Neural cell (in vitro differentiated cells): ENCODE measurements at regions not wholly inside any gene's neighbourhood (a gene's known extent, or its start where the extent isn't known, plus 50 kb on each side); places are given as distances from the start of the nearest gene placed in this dataset.

ENCODE experiments used
- H2AFZ ChIP-seq: fragments of 200-600, 300-800 bp; sonication (generic), shearing (Covaris generic); 2 replicates; pipeline ENCODE4 v1.6.0; 2014; ENCODE audit warnings: low read depth, mild to moderate bottlenecking, antibody characterized with exemption, low read length, moderate library complexity
- H3F3A ChIP-seq: fragments of 200-600 bp; shearing (Covaris generic); 2 replicates; pipeline ENCODE4 v1.6.1; 2016; ENCODE audit warnings: mild to moderate bottlenecking, moderate library complexity, mixed read lengths, antibody characterized with exemption, low read length; ENCODE audit not compliant: insufficient read depth, poor library complexity, severe bottlenecking
- H3K27ac ChIP-seq: fragments of 200-600, 300-800 bp; sonication (generic), shearing (Covaris generic); 2 replicates; pipeline ENCODE4 v1.5.1; 2014; ENCODE audit warnings: mild to moderate bottlenecking, low read length, moderate library complexity
- H3K27me3 ChIP-seq: fragments of 300-800, 200-600 bp; sonication (generic), shearing (Covaris generic); 2 replicates; pipeline ENCODE4 v1.6.0; 2014; ENCODE audit warnings: mild to moderate bottlenecking, low read depth, low read length, moderate library complexity; ENCODE audit not compliant: insufficient read depth
- H3K36me3 ChIP-seq: fragments of 300-800, 200-600 bp; sonication (generic), shearing (Covaris generic); 2 replicates; pipeline ENCODE4 v1.5.1; 2014; ENCODE audit warnings: mild to moderate bottlenecking, antibody characterized with exemption, low read length, moderate library complexity; ENCODE audit not compliant: insufficient read depth
- H3K4me2 ChIP-seq: fragments of 300-800, 200-600 bp; sonication (generic), shearing (Covaris generic); 2 replicates; pipeline ENCODE4 v1.6.0; 2014; ENCODE audit warnings: mild to moderate bottlenecking, low read length
- H3K4me3 ChIP-seq: fragments of 300-800, 200-600 bp; sonication (generic), shearing (Covaris generic); 2 replicates; pipeline ENCODE4 v1.5.1; 2014; ENCODE audit warnings: mild to moderate bottlenecking, low read length, moderate library complexity
- H3K79me2 ChIP-seq: fragments of 200-600 bp; shearing (Covaris generic); replicated peaks from 2 replicates; pipeline ENCODE4 v1.6.0; 2014; ENCODE audit warnings: mild to moderate bottlenecking, low read length, moderate library complexity; ENCODE audit not compliant: insufficient read depth
- H3K9ac ChIP-seq: fragments of 300-800, 200-600 bp; sonication (generic), shearing (Covaris generic); 2 replicates; pipeline ENCODE4 v1.6.1; 2016; ENCODE audit warnings: mild to moderate bottlenecking, low read length, mixed read lengths
- H3K9me2 ChIP-seq: fragments of 200-600 bp; shearing (Covaris generic); 2 replicates; pipeline ENCODE4 v1.6.1; 2016; ENCODE audit warnings: mild to moderate bottlenecking, low read length, mixed read lengths; ENCODE audit not compliant: insufficient read depth
- H3K9me3 ChIP-seq: fragments of 200-600, 300-800 bp; sonication (generic), shearing (Covaris generic); 2 replicates; pipeline ENCODE4 v1.6.1; 2016; ENCODE audit warnings: mild to moderate bottlenecking, mixed run types, low read length, moderate library complexity, mixed read lengths
- H4K20me1 ChIP-seq: fragments of 200-600 bp; shearing (Covaris generic); 2 replicates; pipeline ENCODE4 v1.6.1; 2016; ENCODE audit warnings: mild to moderate bottlenecking, mixed run types; ENCODE audit not compliant: insufficient read depth
- CTCF ChIP-seq: fragments of 450-650 bp; IDR thresholded peaks from 2 replicates; pipeline ENCODE4 v1.5.1; 2014; ENCODE audit warnings: antibody characterized with exemption, mild to moderate bottlenecking, moderate library complexity; ENCODE audit not compliant: poor library complexity, severe bottlenecking
- EP300 ChIP-seq: fragments of 450-650 bp; conservative IDR thresholded peaks from 2 replicates; pipeline ENCODE4 v1.6.1; 2014; ENCODE audit warnings: antibody characterized with exemption, mild to moderate bottlenecking, moderate library complexity; ENCODE audit not compliant: poor library complexity, severe bottlenecking
- EZH2 ChIP-seq: fragments of 200-600, 300-800 bp; shearing (Covaris generic), sonication (generic); IDR thresholded peaks from 2 replicates; pipeline ENCODE4 v1.6.1; 2014; ENCODE audit warnings: antibody characterized with exemption, low read length, borderline replicate concordance, mild to moderate bottlenecking; ENCODE audit not compliant: insufficient read depth, poor library complexity, severe bottlenecking
- MXI1 ChIP-seq: fragments of 450-650 bp; conservative IDR thresholded peaks from 2 replicates; pipeline ENCODE4 v1.6.1; 2014; ENCODE audit warnings: antibody characterized with exemption, mild to moderate bottlenecking; ENCODE audit not compliant: poor library complexity, severe bottlenecking
- POLR2AphosphoS5 ChIP-seq: IDR thresholded peaks from 2 replicates; pipeline ENCODE4 v1.6.1; 2012
- RAD21 ChIP-seq: fragments of 450-650 bp; conservative IDR thresholded peaks from 2 replicates; pipeline ENCODE4 v1.6.1; 2014; ENCODE audit warnings: antibody characterized with exemption, mild to moderate bottlenecking, moderate library complexity
- REST ChIP-seq: IDR thresholded peaks from 2 replicates; pipeline ENCODE4 v1.6.1; 2012; ENCODE audit warnings: borderline replicate concordance
- SMC3 ChIP-seq: fragments of 450-650 bp; conservative IDR thresholded peaks from 2 replicates; pipeline ENCODE4 v1.6.1; 2014; ENCODE audit warnings: antibody characterized with exemption, mild to moderate bottlenecking, moderate library complexity; ENCODE audit not compliant: poor library complexity
- TAF1 ChIP-seq: IDR thresholded peaks from 2 replicates; pipeline ENCODE4 v1.6.1; 2012; ENCODE audit warnings: low read depth

GRCh38 chr14:70266157-70266556 lies 77.4 kb upstream of the SLC8A3 start:
- TF ChIP-seq POLR2AphosphoS5 (no peak), CTCF (no peak), EP300 (no peak), SMC3 (no peak)
- Histone ChIP-seq H3K4me3 (no peak overlapping the region), H3K9me3 (no peaks in the 10 kb centered on the region)

GRCh38 chr14:70265422-70265821 lies 76.7 kb upstream of the SLC8A3 start:
- no peaks in the 10 kb centered on the region for H3K9me3 ChIP-seq
- H3K9me2 ChIP-seq: no peaks in the 10 kb centered on the region
- TF ChIP-seq REST (no peak), TAF1 (no peak), RAD21 (no peak), SMC3 (no peak), POLR2AphosphoS5 (no peak), CTCF (no peak), EP300 (no peak), MXI1 (no peak), EZH2 (no peak)
- H3K27ac ChIP-seq: no peak overlapping the region
- no peaks in the 10 kb centered on the region for H3K79me2 ChIP-seq
- H3K4me3 ChIP-seq: no peak overlapping the region
- no peaks in the 10 kb centered on the region for H4K20me1 ChIP-seq
- no peak overlapping the region for H3K9ac ChIP-seq
- no peak overlapping the region for H2AFZ ChIP-seq
- no peak overlapping the region for H3K4me2 ChIP-seq
- no peaks in the 10 kb centered on the region for H3K36me3 ChIP-seq
- no peaks in the 10 kb centered on the region for H3F3A ChIP-seq
- no peaks in the 10 kb centered on the region for H3K27me3 ChIP-seq

More at GRCh38 chr14:70266157-70266556, 77.4 kb upstream of the SLC8A3 start:
- H3K27me3 ChIP-seq: no peaks in the 10 kb centered on the region
- no peak overlapping the region for H3K27ac ChIP-seq
- H3K9ac ChIP-seq: no peak overlapping the region
- H3F3A ChIP-seq: no peaks in the 10 kb centered on the region
- no peaks in the 10 kb centered on the region for H4K20me1 ChIP-seq
- no peaks in the 10 kb centered on the region for H3K36me3 ChIP-seq
- H2AFZ ChIP-seq: no peak overlapping the region
- no peak overlapping the region for H3K4me2 ChIP-seq
- H3K9me2 ChIP-seq: no peaks in the 10 kb centered on the region
- H3K79me2 ChIP-seq: no peaks in the 10 kb centered on the region
